MG63 (cell line): ENCODE measurements at regions not wholly inside any gene's neighbourhood (a gene's known extent, or its start where the extent isn't known, plus 50 kb on each side); places are given as distances from the start of the nearest gene placed in this dataset.
"Not testable (repeated sequence)": the region's sequence is repeated elsewhere in the genome, so short reads cannot be mapped to it uniquely, and the experiment has no call there.

ENCODE experiments used
- DNase-seq: peaks from one replicate; pipeline ENCODE4 v3.0.0-alpha.2; 2020
- H3K27me3 ChIP-seq: fragments of 250-450 bp; sonication (Bioruptor Pico); 2 replicates; pipeline ENCODE4 v1.5.1; 2020; ENCODE audit warnings: mild to moderate bottlenecking, moderate library complexity
- H3K36me3 ChIP-seq: fragments of 250-450 bp; sonication (Bioruptor Pico); 2 replicates; pipeline ENCODE4 v1.5.1; 2020; ENCODE audit warnings: mild to moderate bottlenecking, moderate library complexity
- H3K4me3 ChIP-seq: fragments of 250-450 bp; sonication (Bioruptor Pico); 2 replicates; pipeline ENCODE4 v1.5.1; 2020; ENCODE audit warnings: mild to moderate bottlenecking, moderate library complexity
- H3K9me3 ChIP-seq: fragments of 250-450 bp; sonication (Bioruptor Pico); 2 replicates; pipeline ENCODE4 v1.5.1; 2020; ENCODE audit warnings: mild to moderate bottlenecking, moderate library complexity

GRCh38 chr5:68845131-68845530 lies 248.7 kb upstream of the SLC30A5 start:
- H3K9me3 ChIP-seq = no peaks in the 10 kb centered on the region
- H3K27me3 ChIP-seq = no peaks in the 10 kb centered on the region
- DNase-seq = no peak
- H3K4me3 ChIP-seq = no peak overlapping the region
- H3K36me3 ChIP-seq = no peaks in the 10 kb centered on the region

GRCh38 chr5:68846828-68847227 lies 247.0 kb upstream of the SLC30A5 start:
- Histone ChIP-seq H3K4me3 (no peak overlapping the region), H3K9me3 (no peaks in the 10 kb centered on the region), H3K36me3 (no peaks in the 10 kb centered on the region), H3K27me3 (no peaks in the 10 kb centered on the region)
- no peak for DNase-seq

GRCh38 chr5:68848091-68848490 lies 245.7 kb upstream of the SLC30A5 start:
- no peak for DNase-seq
- Histone ChIP-seq H3K27me3 (no peaks in the 10 kb centered on the region), H3K4me3 (no peak overlapping the region), H3K9me3 (no peaks in the 10 kb centered on the region), H3K36me3 (no peaks in the 10 kb centered on the region)

- Histone ChIP-seq H3K36me3 (no peaks in the 10 kb centered on the region), H3K9me3 (no peaks in the 10 kb centered on the region), H3K27me3 (no peaks in the 10 kb centered on the region), H3K4me3 (no peak overlapping the region)
- no peak for DNase-seq
Observed at GRCh38 chr5:68849103-68849502, 244.7 kb upstream of the SLC30A5 start.

GRCh38 chr5:68849906-68850305 lies 243.9 kb upstream of the SLC30A5 start:
- no peaks in the 10 kb centered on the region for H3K27me3 ChIP-seq
- no peaks in the 10 kb centered on the region for H3K9me3 ChIP-seq
- DNase-seq = no peak
- H3K4me3 ChIP-seq = no peak overlapping the region
- H3K36me3 ChIP-seq = no peaks in the 10 kb centered on the region

GRCh38 chr5:68861099-68861498 lies 232.7 kb upstream of the SLC30A5 start:
- no peak for DNase-seq
- Histone ChIP-seq H3K27me3 (no peaks in the 10 kb centered on the region), H3K36me3 (no peaks in the 10 kb centered on the region), H3K9me3 (no peaks in the 10 kb centered on the region), H3K4me3 (no peak overlapping the region)

GRCh38 chr5:68862560-68862959 lies 231.3 kb upstream of the SLC30A5 start:
- no peaks in the 10 kb centered on the region for H3K36me3 ChIP-seq
- H3K27me3 ChIP-seq = no peaks in the 10 kb centered on the region
- H3K9me3 ChIP-seq = no peaks in the 10 kb centered on the region
- no peak overlapping the region for H3K4me3 ChIP-seq
- DNase-seq = no peak

- H3K27me3 ChIP-seq, H3K9me3 ChIP-seq, H3K4me3 ChIP-seq, DNase-seq, H3K36me3 ChIP-seq: not testable (repeated sequence)
Observed at GRCh38 chr5:68865192-68865591, 228.6 kb upstream of the SLC30A5 start.

GRCh38 chr5:68872088-68872839 lies 221.6 kb upstream of the SLC30A5 start:
- Histone ChIP-seq H3K4me3 (no peak overlapping the region), H3K27me3 (no peaks in the 10 kb centered on the region), H3K36me3 (no peaks in the 10 kb centered on the region), H3K9me3 (no peaks in the 10 kb centered on the region)
- DNase-seq = no peak

GRCh38 chr5:68873198-68873597 lies 220.6 kb upstream of the SLC30A5 start:
- no peaks in the 10 kb centered on the region for H3K36me3 ChIP-seq
- DNase-seq = no peak
- H3K4me3 ChIP-seq = no peak overlapping the region
- no peaks in the 10 kb centered on the region for H3K27me3 ChIP-seq
- no peaks in the 10 kb centered on the region for H3K9me3 ChIP-seq

- no peak for DNase-seq
- Histone ChIP-seq H3K27me3 (no peaks in the 10 kb centered on the region), H3K4me3 (no peak overlapping the region), H3K9me3 (no peaks in the 10 kb centered on the region), H3K36me3 (no peaks in the 10 kb centered on the region)
Observed at GRCh38 chr5:68875351-68875750, 218.5 kb upstream of the SLC30A5 start.

- no peak for DNase-seq
- Histone ChIP-seq H3K9me3 (no peaks in the 10 kb centered on the region), H3K4me3 (no peak overlapping the region), H3K36me3 (no peaks in the 10 kb centered on the region), H3K27me3 (no peaks in the 10 kb centered on the region)
Observed at GRCh38 chr5:68883436-68883835, 210.4 kb upstream of the SLC30A5 start.

GRCh38 chr5:68884144-68884754 lies 209.6 kb upstream of the SLC30A5 start:
- DNase-seq = no peak
- Histone ChIP-seq H3K27me3 (no peaks in the 10 kb centered on the region), H3K36me3 (no peaks in the 10 kb centered on the region), H3K4me3 (no peak overlapping the region), H3K9me3 (no peaks in the 10 kb centered on the region)

GRCh38 chr5:68884883-68885282 lies 208.9 kb upstream of the SLC30A5 start:
- no peaks in the 10 kb centered on the region for H3K36me3 ChIP-seq
- no peak overlapping the region for H3K4me3 ChIP-seq
- H3K27me3 ChIP-seq = no peaks in the 10 kb centered on the region
- no peaks in the 10 kb centered on the region for H3K9me3 ChIP-seq
- DNase-seq = no peak

GRCh38 chr5:68886814-68887213 lies 207.0 kb upstream of the SLC30A5 start:
- H3K36me3 ChIP-seq = no peaks in the 10 kb centered on the region
- H3K9me3 ChIP-seq = no peaks in the 10 kb centered on the region
- no peak for DNase-seq
- no peak overlapping the region for H3K4me3 ChIP-seq
- H3K27me3 ChIP-seq = no peaks in the 10 kb centered on the region

- DNase-seq = no peak
- H3K27me3 ChIP-seq = no peaks in the 10 kb centered on the region
- no peaks in the 10 kb centered on the region for H3K9me3 ChIP-seq
- H3K36me3 ChIP-seq = no peaks in the 10 kb centered on the region
- no peak overlapping the region for H3K4me3 ChIP-seq
Observed at GRCh38 chr5:68891718-68892117, 202.1 kb upstream of the SLC30A5 start.

GRCh38 chr5:68894673-68895072 lies 199.1 kb upstream of the SLC30A5 start:
- Histone ChIP-seq H3K9me3 (no peaks in the 10 kb centered on the region), H3K4me3 (no peak overlapping the region), H3K27me3 (no peaks in the 10 kb centered on the region), H3K36me3 (no peaks in the 10 kb centered on the region)
- no peak for DNase-seq

- H3K36me3 ChIP-seq = no peaks in the 10 kb centered on the region
- no peaks in the 10 kb centered on the region for H3K9me3 ChIP-seq
- peak; percentile 61 for DNase-seq
- H3K4me3 ChIP-seq = no peak overlapping the region
- H3K27me3 ChIP-seq = no peaks in the 10 kb centered on the region
Observed at GRCh38 chr5:68898951-68899471, 194.8 kb upstream of the SLC30A5 start.
